ENCODE measurements at regions not wholly inside any gene's neighbourhood (a gene's known extent, or its start where the extent isn't known, plus 50 kb on each side); places are given as distances from the start of the nearest gene placed in this dataset.
"Not testable (repeated sequence)": the region's sequence is repeated elsewhere in the genome, so short reads cannot be mapped to it uniquely, and the experiment has no call there.

DNA sequence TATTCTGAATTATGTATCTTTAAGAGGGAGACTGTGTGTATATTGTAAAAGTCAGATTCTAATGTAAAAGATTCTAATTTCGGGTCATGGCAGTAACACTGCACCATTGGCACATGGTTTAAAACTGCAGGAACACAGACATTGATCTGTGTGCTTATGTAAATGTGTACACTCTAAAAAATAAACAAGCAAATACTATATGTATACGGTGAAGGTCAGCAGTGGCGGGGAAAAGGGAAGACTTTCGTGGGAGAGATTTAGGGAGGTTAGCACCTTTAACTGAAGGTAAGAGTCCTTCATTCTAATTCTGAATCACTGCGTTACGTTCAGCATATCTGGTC, 157.8 kb upstream of the FAM20A start:
- peak; percentile 14; the same call in 1 of the 2 replicates for ATAC-seq
- no peaks in the 10 kb centered on the region for H3K27me3 ChIP-seq (ENCODE audit: control insufficient read depth, insufficient read depth, low read length)
- BruUV-seq (replicated peaks) = no TSS peak
- H3K36me3 ChIP-seq (ENCODE audit: control insufficient read depth, insufficient read depth, low read length) = no peaks in the 10 kb centered on the region
- CTCF ChIA-PET = interaction anchor here (0.5 kb wide), 1 partner anchor 549 kb away, joined by 6 read pairs; no protein-coding TSS in a partner anchor
- TF ChIP-seq SIN3A (IDR thresholded peaks at IDR 0.05; ENCODE audit: borderline replicate concordance, insufficient read depth, low read depth, low read length) (no peak), TCF7L2 (IDR thresholded peaks at IDR 0.05; ENCODE audit: low read depth, low read length) (no peak), POLR2AphosphoS5 (IDR thresholded peaks at IDR 0.05; ENCODE audit: low read depth, low read length) (no peak)
- TF ChIP-seq, protein P1, sequence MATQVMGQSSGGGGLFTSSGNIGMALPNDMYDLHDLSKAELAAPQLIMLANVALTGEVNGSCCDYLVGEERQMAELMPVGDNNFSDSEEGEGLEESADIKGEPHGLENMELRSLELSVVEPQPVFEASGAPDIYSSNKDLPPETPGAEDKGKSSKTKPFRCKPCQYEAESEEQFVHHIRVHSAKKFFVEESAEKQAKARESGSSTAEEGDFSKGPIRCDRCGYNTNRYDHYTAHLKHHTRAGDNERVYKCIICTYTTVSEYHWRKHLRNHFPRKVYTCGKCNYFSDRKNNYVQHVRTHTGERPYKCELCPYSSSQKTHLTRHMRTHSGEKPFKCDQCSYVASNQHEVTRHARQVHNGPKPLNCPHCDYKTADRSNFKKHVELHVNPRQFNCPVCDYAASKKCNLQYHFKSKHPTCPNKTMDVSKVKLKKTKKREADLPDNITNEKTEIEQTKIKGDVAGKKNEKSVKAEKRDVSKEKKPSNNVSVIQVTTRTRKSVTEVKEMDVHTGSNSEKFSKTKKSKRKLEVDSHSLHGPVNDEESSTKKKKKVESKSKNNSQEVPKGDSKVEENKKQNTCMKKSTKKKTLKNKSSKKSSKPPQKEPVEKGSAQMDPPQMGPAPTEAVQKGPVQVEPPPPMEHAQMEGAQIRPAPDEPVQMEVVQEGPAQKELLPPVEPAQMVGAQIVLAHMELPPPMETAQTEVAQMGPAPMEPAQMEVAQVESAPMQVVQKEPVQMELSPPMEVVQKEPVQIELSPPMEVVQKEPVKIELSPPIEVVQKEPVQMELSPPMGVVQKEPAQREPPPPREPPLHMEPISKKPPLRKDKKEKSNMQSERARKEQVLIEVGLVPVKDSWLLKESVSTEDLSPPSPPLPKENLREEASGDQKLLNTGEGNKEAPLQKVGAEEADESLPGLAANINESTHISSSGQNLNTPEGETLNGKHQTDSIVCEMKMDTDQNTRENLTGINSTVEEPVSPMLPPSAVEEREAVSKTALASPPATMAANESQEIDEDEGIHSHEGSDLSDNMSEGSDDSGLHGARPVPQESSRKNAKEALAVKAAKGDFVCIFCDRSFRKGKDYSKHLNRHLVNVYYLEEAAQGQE (IDR thresholded peaks at IDR 0.05; ENCODE audit: insufficient read depth in 1 of 2, low read depth in 2 of 2, low read length in 1 of 2) = no peak
- TF ChIP-seq, protein P2, sequence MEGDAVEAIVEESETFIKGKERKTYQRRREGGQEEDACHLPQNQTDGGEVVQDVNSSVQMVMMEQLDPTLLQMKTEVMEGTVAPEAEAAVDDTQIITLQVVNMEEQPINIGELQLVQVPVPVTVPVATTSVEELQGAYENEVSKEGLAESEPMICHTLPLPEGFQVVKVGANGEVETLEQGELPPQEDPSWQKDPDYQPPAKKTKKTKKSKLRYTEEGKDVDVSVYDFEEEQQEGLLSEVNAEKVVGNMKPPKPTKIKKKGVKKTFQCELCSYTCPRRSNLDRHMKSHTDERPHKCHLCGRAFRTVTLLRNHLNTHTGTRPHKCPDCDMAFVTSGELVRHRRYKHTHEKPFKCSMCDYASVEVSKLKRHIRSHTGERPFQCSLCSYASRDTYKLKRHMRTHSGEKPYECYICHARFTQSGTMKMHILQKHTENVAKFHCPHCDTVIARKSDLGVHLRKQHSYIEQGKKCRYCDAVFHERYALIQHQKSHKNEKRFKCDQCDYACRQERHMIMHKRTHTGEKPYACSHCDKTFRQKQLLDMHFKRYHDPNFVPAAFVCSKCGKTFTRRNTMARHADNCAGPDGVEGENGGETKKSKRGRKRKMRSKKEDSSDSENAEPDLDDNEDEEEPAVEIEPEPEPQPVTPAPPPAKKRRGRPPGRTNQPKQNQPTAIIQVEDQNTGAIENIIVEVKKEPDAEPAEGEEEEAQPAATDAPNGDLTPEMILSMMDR (IDR thresholded peaks at IDR 0.05) = no peak
- in situ Hi-C loops (cut with HindIII; ENCODE audit: low pct_unique_long_range_greater_than_20kb, low sequenced_read_pairs) = no loop called here
- POLR2A ChIA-PET = no interaction called here
- no peak for DNase-seq (ENCODE audit: low read depth, low spot score)
- peaks cover 6% of the 10 kb centered on the region; the same call in 1 of the 2 replicates for H3K4me1 ChIP-seq (ENCODE audit: control insufficient read depth, insufficient read depth, low read length)
- intact Hi-C loops (cut with micrococcal nuclease; ENCODE audit: unreplicated experiment) = loop anchor here (10.0 kb wide), 1 partner anchor 294 kb away; no protein-coding TSS in a partner anchor
- peak overlapping the region in 1 of 2 experiments; percentile 68; a peak in 2 of 4 replicates for H3K4me3 ChIP-seq (ENCODE audit: low read depth in 2 of 2, low read length in 2 of 2)
- no peaks in the 10 kb centered on the region for H3K9me3 ChIP-seq (ENCODE audit: control insufficient read depth, insufficient read depth, low read depth, low read length)
- peak overlapping the region; percentile 86 for H3K27ac ChIP-seq (ENCODE audit: low read length)

DNA sequence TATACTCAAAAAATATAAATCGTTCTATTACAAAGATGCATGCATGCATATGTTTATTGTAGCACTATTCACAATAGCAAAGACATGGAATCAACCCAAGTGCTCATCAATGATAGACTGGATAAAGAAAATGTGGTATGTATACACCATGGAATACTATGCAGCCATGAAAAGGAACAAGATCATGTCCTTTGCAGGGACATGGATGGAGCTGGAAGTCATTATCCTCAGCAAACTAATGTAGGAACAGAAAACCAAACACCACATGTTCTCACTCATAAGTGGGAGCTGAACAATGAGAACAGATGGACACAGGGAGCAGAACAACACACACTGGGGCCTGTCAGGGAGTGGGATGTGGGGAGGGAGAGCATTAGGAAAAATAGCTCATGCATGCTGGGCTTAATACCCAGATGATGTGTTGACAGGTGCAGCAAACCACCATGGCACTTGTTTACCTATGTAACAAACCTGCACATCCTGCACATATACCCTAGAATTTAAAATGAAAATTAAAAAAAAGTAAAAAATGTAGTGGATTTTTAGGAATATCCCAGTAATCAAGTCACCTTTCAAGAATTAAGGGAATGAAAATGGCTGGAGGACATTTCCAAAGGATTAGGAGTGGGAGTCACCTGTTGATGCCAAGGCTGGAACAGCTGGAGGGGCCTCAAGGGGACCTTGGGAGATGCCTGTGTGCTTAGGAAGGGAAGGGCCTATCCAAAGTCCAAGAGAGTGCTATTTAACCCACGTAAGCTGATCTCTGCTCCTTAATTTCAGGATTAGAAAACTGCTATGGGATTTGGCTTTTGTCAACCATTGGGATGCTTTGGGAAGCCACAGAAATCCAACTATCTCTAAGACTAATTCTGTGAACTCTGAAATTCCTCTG, 156.9 kb upstream of the FAM20A start:
- H3K9me3 ChIP-seq (ENCODE audit: control insufficient read depth, insufficient read depth, low read depth, low read length); H3K4me1 ChIP-seq (ENCODE audit: control insufficient read depth, insufficient read depth, low read length); in situ Hi-C loops (cut with HindIII; ENCODE audit: low pct_unique_long_range_greater_than_20kb, low sequenced_read_pairs); H3K4me3 ChIP-seq (ENCODE audit: low read depth in 2 of 2, low read length in 2 of 2); H3K36me3 ChIP-seq (ENCODE audit: control insufficient read depth, insufficient read depth, low read length); H3K27me3 ChIP-seq (ENCODE audit: control insufficient read depth, insufficient read depth, low read length); H3K27ac ChIP-seq (ENCODE audit: low read length); DNase-seq (ENCODE audit: low read depth, low spot score); ATAC-seq; BruUV-seq (replicated peaks); CTCF ChIA-PET; POLR2A ChIA-PET: not testable (repeated sequence)
- intact Hi-C loops (cut with micrococcal nuclease; ENCODE audit: unreplicated experiment) = loop anchor here (10.0 kb wide), 1 partner anchor 293 kb away; no protein-coding TSS in a partner anchor
